NCI-H2107 (cell line): ENCODE measurements at regions not wholly inside any gene's neighbourhood (a gene's known extent, or its start where the extent isn't known, plus 50 kb on each side); places are given as distances from the start of the nearest gene placed in this dataset.

ENCODE experiments used
- DNase-seq: peaks from one replicate; lab custom pipeline; 2025; lab: John Stamatoyannopoulos, UW

DNA sequence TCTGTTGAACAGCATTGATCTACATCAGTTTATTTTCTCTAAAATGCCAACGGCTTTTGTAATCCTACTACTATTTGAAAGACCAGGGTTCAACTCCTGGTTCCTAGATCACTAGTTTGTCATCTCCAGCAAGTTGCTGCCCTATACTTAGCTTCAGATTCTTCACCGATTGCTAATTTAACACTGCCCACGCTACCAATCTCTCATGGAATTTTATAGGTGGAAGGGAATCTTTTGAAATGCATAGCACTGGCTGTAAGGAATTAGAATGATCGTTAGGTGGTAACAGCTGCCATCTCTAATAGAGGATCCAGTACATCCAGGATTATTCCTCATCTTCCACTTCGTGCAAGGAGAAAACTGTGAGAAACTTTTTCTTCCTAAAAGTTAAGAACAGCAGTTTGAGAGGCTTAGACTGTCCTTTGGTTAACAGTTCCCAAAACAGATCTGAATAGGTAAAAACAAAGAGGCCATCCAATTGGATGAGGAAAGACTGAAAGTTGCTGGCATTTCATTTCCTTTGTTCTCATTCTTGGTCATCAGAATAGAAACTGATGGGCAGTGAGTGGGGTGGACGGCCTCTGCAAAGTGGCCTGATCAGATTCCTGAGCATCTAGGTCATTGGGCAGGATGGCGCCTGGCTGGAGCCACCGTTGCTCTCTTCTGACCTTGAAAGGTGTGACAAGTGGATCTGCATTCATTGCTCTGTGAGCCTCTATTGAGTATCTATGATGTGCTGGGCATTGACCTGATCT is 236.3 kb upstream of the SORL1-AS1 start:
- no peak for DNase-seq

DNA sequence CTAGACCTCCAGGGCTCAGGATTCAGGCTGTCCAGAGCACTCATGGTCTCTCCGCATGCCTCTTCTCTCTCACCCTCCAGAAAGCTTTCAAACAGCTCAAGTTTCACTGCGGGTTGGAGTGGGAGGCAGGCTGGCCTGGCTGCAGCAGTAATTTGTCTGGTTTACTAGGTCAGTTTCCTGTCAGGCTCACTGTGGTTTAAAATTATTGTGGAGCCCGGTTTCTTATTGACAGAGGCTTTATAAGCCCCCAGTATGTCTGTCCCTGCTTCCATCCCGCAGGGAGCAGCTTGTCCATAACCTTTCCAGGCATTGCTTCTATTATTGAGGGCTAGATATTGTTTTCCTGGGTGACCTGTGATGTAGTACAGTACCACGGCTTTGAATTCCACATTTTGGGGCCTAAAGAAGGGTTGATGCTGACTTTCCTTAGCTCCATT is 235.3 kb upstream of the SORL1-AS1 start:
- no peak for DNase-seq

DNA sequence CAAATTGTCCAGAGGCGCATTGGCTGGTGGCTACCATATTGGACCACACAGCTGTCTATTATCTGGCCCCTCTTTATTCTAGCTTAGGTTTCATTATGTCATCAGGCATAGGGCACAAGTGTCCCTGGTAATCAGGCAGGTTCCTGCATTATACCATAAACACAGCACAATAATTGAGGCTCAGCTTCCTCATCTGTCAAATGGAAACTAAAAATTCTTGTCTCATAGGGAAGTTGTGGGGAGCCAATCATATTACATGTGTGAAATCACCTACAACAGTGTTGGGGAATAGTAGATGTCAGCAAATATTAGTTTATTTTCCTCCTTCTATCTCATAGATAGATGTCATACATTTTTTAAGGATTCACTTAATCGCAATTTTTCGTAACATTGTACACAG is 231.0 kb upstream of the SORL1-AS1 start:
- DNase-seq, result no peak
